Astrocyte (in vitro differentiated cells and primary cell): ENCODE measurements at regions not wholly inside any gene's neighbourhood (a gene's known extent, or its start where the extent isn't known, plus 50 kb on each side); places are given as distances from the start of the nearest gene placed in this dataset.
A peak's percentile ranks its signal among the peaks of the same experiment; 100 is the strongest.

ENCODE experiments used
- DNase-seq: peaks from one replicate; pipeline ENCODE4 v3.0.0-alpha.2; 2010; ENCODE audit warnings: low read depth
- FAIRE-seq: peaks from 2 replicates; lab custom pipeline; 2011; peaks lifted over from hg19 to GRCh38; lab: Jason Lieb, UNC
- H2AFZ ChIP-seq: 2 replicates; pipeline ENCODE4 v1.6.0; 2012; ENCODE audit warnings: low read depth, low read length, inconsistent platforms
- H3K27ac ChIP-seq: 2 replicates; pipeline ENCODE4 v1.5.1; 2011; ENCODE audit warnings: low read depth, low read length, inconsistent platforms
- H3K27me3 ChIP-seq: 2 replicates; pipeline ENCODE4 v1.6.0; 2011; ENCODE audit warnings: low read length, inconsistent platforms; ENCODE audit not compliant: insufficient read depth
- H3K36me3 ChIP-seq: 2 replicates; pipeline ENCODE4 v1.5.1; 2011; ENCODE audit warnings: low read length, inconsistent platforms; ENCODE audit not compliant: insufficient read depth
- H3K4me1 ChIP-seq: 2 replicates; pipeline ENCODE4 v1.5.1; 2011; ENCODE audit warnings: low read length, inconsistent platforms; ENCODE audit not compliant: insufficient read depth
- H3K4me2 ChIP-seq: 2 replicates; pipeline ENCODE4 v1.6.0; 2012; ENCODE audit warnings: low read length, inconsistent platforms
- H3K4me3 ChIP-seq: 2 replicates; pipeline ENCODE4 v1.5.1; 2011; ENCODE audit warnings: low read depth, mild to moderate bottlenecking, low read length, inconsistent platforms; ENCODE audit not compliant: insufficient read depth
- H3K79me2 ChIP-seq: 2 replicates; pipeline ENCODE4 v1.6.0; 2012; ENCODE audit warnings: mild to moderate bottlenecking, low read length, inconsistent platforms; ENCODE audit not compliant: insufficient read depth
- H3K9ac ChIP-seq: 2 replicates; pipeline ENCODE4 v1.6.0; 2012; ENCODE audit warnings: mild to moderate bottlenecking, low read length, inconsistent platforms
- H3K9me3 ChIP-seq: 2 replicates; pipeline ENCODE4 v1.5.1; 2012; ENCODE audit warnings: low read depth, mild to moderate bottlenecking, low read length, inconsistent platforms; ENCODE audit not compliant: insufficient read depth
- H4K20me1 ChIP-seq: 2 replicates; pipeline ENCODE4 v1.6.0; 2012; ENCODE audit warnings: low read length, inconsistent platforms; ENCODE audit not compliant: insufficient read depth
- H3K27ac Mint-ChIP-seq: one replicate; pipeline ENCODE4 v1.8.0; 2021; ENCODE audit warnings: mild to moderate bottlenecking, mixed read lengths; ENCODE audit not compliant: unreplicated experiment
- H3K27me3 Mint-ChIP-seq: one replicate; pipeline ENCODE4 v1.8.0; 2021; ENCODE audit warnings: low read depth, mixed read lengths; ENCODE audit not compliant: unreplicated experiment
- H3K36me3 Mint-ChIP-seq: one replicate; pipeline ENCODE4 v1.8.0; 2021; ENCODE audit warnings: low read depth, mixed read lengths; ENCODE audit not compliant: unreplicated experiment
- H3K4me1 Mint-ChIP-seq: one replicate; pipeline ENCODE4 v1.8.0; 2021; ENCODE audit warnings: low read depth, mixed read lengths; ENCODE audit not compliant: unreplicated experiment
- H3K4me3 Mint-ChIP-seq: one replicate; pipeline ENCODE4 v1.8.0; 2021; ENCODE audit warnings: mild to moderate bottlenecking, moderate library complexity, mixed read lengths; ENCODE audit not compliant: unreplicated experiment
- H3K9me3 Mint-ChIP-seq: one replicate; pipeline ENCODE4 v1.8.0; 2021; ENCODE audit warnings: mild to moderate bottlenecking, mixed read lengths; ENCODE audit not compliant: unreplicated experiment
- EZH2 ChIP-seq: IDR thresholded peaks from 2 replicates; pipeline ENCODE4 v1.6.1; 2012; ENCODE audit warnings: mild to moderate bottlenecking, low read length, inconsistent platforms; ENCODE audit not compliant: insufficient read depth
- TF ChIP-seq, protein P1 (sequence below): IDR thresholded peaks from 2 replicates; pipeline ENCODE4 v1.5.1; 2011; ENCODE audit warnings: low read depth, mild to moderate bottlenecking, inconsistent platforms, low read length, moderate library complexity; ENCODE audit not compliant: insufficient read depth

DNA sequence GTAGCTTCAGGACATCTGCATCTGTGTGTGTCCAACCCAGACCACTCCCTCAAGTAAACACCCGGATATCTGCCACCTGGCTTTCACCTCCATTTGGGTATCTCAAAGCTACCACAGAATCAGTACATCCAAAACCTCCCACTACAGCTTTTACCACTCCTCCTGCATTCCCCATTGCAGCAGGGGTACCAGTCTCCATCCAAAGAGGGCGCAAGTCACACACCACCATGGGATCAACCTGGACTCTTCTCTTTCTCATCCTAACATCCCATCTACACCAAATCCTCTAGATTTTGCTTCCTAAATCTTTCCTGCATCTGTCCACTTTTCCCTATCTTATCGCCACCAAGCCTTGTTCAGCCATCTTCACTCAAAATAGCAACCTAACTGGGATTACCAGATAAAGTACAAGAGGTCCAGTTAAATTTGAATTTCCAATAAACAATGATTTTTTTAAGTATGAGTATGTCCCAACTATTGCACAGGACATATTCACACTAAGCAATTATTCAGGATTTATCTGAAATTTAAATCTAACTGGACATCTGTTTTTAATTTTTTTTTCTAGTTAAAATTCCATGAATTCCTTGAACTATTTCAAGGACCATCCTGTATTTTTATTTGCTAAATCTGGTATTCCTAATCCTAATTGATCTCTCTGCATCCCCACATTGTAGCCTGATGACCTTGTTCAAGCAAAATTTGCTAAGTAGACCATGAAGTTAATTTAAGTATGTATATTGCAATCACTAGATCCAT, 164.3 kb upstream of the MLN start:
- H3K4me1 ChIP-seq = no peaks in the 10 kb centered on the region
- FAIRE-seq (no peak), DNase-seq (no peak)
- H3K27ac Mint-ChIP-seq = no peak overlapping the region
- H3K27me3 ChIP-seq = peaks cover 16% of the 10 kb centered on the region
- TF ChIP-seq EZH2 = no peak
- TF ChIP-seq, protein P1, sequence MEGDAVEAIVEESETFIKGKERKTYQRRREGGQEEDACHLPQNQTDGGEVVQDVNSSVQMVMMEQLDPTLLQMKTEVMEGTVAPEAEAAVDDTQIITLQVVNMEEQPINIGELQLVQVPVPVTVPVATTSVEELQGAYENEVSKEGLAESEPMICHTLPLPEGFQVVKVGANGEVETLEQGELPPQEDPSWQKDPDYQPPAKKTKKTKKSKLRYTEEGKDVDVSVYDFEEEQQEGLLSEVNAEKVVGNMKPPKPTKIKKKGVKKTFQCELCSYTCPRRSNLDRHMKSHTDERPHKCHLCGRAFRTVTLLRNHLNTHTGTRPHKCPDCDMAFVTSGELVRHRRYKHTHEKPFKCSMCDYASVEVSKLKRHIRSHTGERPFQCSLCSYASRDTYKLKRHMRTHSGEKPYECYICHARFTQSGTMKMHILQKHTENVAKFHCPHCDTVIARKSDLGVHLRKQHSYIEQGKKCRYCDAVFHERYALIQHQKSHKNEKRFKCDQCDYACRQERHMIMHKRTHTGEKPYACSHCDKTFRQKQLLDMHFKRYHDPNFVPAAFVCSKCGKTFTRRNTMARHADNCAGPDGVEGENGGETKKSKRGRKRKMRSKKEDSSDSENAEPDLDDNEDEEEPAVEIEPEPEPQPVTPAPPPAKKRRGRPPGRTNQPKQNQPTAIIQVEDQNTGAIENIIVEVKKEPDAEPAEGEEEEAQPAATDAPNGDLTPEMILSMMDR = peak; percentile 8
- H3K27ac ChIP-seq = no peak overlapping the region
- H3K27me3 Mint-ChIP-seq = peaks cover 34% of the 10 kb centered on the region
- no peaks in the 10 kb centered on the region for H3K9me3 ChIP-seq
- H2AFZ ChIP-seq = no peak overlapping the region
- no peak overlapping the region for H3K4me3 Mint-ChIP-seq
- H3K4me2 ChIP-seq = no peak overlapping the region
- H3K9ac ChIP-seq = no peak overlapping the region
- no peak overlapping the region for H3K4me3 ChIP-seq
- no peaks in the 10 kb centered on the region for H3K4me1 Mint-ChIP-seq
- H3K79me2 ChIP-seq = no peaks in the 10 kb centered on the region
- peaks cover 22% of the 10 kb centered on the region for H3K9me3 Mint-ChIP-seq
- no peaks in the 10 kb centered on the region for H3K36me3 ChIP-seq
- H3K36me3 Mint-ChIP-seq = peaks cover 2% of the 10 kb centered on the region
- H4K20me1 ChIP-seq = no peaks in the 10 kb centered on the region

- Mint-ChIP-seq H3K9me3 (peaks cover 20% of the 10 kb centered on the region), H3K36me3 (peaks cover 2% of the 10 kb centered on the region), H3K27ac (no peak overlapping the region), H3K4me1 (peaks cover 2% of the 10 kb centered on the region), H3K27me3 (peaks cover 36% of the 10 kb centered on the region), H3K4me3 (no peak overlapping the region)
- Histone ChIP-seq H3K79me2 (no peaks in the 10 kb centered on the region), H3K4me1 (no peaks in the 10 kb centered on the region), H3K9me3 (no peaks in the 10 kb centered on the region), H3K9ac (no peak overlapping the region), H3K27me3 (peaks cover 13% of the 10 kb centered on the region), H3K27ac (no peak overlapping the region), H4K20me1 (no peaks in the 10 kb centered on the region), H3K36me3 (no peaks in the 10 kb centered on the region), H2AFZ (no peak overlapping the region), H3K4me2 (no peak overlapping the region), H3K4me3 (no peak overlapping the region)
- TF ChIP-seq EZH2 = no peak
- TF ChIP-seq, protein P1 = no peak
- DNase-seq (no peak), FAIRE-seq (no peak)
These were observed 163.5 kb upstream of the MLN start for GRCh38 chr6:33967265-33967767.

DNA sequence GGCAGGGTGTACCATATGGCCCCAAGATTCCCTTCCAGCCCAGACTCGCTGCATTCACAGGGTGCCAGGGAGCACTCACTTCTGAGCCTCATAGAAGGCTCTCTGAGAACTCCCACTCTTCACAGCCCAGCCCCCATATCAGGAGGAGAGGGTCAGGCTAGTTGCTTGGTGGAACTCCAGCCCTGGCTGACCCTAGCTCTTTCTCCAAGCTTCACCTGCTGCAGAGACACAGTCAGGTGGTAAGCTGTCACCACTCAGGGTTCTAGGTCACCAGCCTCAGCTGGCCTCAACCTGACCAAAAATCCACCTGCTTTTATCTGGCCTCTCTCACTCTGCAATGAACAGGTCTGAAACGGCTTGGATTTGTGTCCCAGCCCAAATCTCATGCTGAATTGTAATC, 162.7 kb upstream of the MLN start:
- no peaks in the 10 kb centered on the region for H3K4me1 ChIP-seq
- no peak overlapping the region for H3K4me3 ChIP-seq
- H3K27me3 ChIP-seq = peaks cover 13% of the 10 kb centered on the region
- H3K4me2 ChIP-seq = no peak overlapping the region
- H2AFZ ChIP-seq = no peak overlapping the region
- H4K20me1 ChIP-seq = no peaks in the 10 kb centered on the region
- no peak for TF ChIP-seq EZH2
- TF ChIP-seq, protein P1 = no peak
- H3K36me3 ChIP-seq = no peaks in the 10 kb centered on the region
- no peak for DNase-seq
- H3K9ac ChIP-seq = no peak overlapping the region
- FAIRE-seq = no peak
- Mint-ChIP-seq H3K4me1 (peaks cover 5% of the 10 kb centered on the region), H3K36me3 (peaks cover 2% of the 10 kb centered on the region), H3K27ac (no peak overlapping the region), H3K27me3 (peaks cover 40% of the 10 kb centered on the region), H3K9me3 (peaks cover 17% of the 10 kb centered on the region), H3K4me3 (no peak overlapping the region)
- H3K9me3 ChIP-seq = no peaks in the 10 kb centered on the region
- no peaks in the 10 kb centered on the region for H3K79me2 ChIP-seq
- H3K27ac ChIP-seq = no peak overlapping the region
